HG02981 (cell line): ENCODE measurements at regions not wholly inside any gene's neighbourhood (a gene's known extent, or its start where the extent isn't known, plus 50 kb on each side); places are given as distances from the start of the nearest gene placed in this dataset.

Experiments used
- ATAC-seq: cut with Tn5 transposase; IDR thresholded peaks from one replicate; pipeline ENCODE4 v1.9.1; 2021; ENCODE audit warnings: mild to moderate bottlenecking, moderate library complexity; ENCODE audit not compliant: unreplicated experiment

- no peak for ATAC-seq
Measured at GRCh38 chr1:34328281-34328799, 151.6 kb downstream of the C1orf94 start.

- no peak for ATAC-seq
Measured at GRCh38 chr1:34330061-34330460, 153.4 kb downstream of the C1orf94 start.

DNA sequence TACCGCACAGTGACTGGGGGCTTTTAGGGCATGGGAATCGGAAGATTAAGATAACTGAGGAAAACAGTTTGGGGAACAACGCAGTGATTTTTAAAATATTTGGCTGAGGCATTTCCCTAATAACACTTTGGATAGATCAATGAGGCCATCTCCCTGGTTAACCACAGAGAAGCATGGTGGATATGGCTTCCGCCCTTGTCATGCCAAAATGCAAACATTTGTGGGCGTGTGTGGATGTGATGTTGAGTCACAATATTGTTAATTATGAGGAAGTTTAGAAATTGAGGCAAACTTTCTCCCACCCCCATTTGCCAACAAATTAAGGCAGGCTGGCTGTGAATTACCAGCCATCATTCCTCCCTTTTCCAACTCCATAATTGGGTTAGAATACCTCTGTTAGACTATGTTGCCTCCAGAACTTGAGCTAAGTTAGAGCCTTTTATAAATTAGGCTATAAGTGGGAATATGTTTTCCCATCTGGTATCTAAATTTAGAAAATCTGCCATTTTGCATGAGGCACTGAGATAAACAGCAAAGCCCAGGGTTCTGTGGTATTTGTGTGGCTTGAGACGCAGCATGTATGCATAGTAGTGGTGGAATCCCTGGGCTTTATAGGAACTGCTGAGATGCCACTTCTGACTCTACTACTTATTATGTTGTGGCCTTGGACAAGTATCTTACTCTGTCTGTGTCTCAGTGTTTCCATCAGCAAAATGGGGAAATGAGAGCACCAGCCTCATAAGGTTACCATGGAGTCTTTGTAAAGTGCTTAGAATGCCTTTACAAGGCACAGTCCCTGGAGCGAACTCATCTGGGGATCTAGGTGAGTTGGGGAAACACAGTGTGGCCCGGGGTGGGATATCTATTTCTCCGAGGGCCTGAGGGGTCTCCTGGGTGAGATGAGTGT is 154.6 kb downstream of the C1orf94 start:
- no peak for ATAC-seq

GRCh38 chr1:34332996-34333395 is 156.3 kb downstream of the C1orf94 start:
- no peak for ATAC-seq

GRCh38 chr1:34338871-34339270 is 162.2 kb downstream of the C1orf94 start:
- ATAC-seq = no peak

GRCh38 chr1:34341896-34342295 is 165.2 kb downstream of the C1orf94 start:
- no peak for ATAC-seq

- no peak for ATAC-seq
Measured at GRCh38 chr1:34342334-34342733, 165.6 kb downstream of the C1orf94 start.

DNA sequence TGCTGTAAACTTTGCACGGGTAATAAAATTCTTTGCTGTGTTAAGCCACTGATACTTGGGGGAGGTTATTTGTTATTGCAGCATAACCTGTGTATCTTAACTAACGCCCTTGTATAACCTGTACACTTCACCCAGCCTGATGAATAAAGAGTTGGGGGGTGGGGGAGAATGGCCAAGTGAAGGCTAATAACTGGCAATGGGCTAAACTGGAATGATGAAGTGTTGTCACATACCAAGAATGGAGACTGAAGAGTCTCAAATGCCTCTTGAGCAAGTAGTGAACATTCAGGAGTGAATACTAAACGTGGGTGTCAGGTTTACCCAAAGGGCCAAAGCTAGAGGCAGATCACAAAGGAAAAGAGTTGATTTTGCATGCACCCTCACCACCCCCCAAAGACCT is 169.4 kb downstream of the C1orf94 start:
- no peak for ATAC-seq

DNA sequence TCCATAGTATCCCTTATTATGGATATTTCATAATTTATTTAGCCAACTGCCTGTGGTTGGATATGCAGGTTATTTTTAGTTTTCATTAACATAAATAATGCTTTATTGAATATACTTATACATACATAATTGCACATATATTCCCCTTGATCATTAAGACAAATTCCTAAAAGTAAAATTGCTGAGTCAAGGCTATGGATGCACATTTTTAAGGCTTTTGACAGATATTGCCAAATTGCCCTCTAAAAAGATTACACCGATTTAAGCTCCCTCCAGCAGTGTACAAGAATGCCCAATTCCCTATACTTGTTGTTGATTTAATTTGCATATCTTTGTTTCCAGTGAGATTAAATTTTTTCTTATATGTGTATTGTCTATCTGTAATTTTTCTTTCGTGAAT is 176.7 kb downstream of the C1orf94 start:
- no peak for ATAC-seq

DNA sequence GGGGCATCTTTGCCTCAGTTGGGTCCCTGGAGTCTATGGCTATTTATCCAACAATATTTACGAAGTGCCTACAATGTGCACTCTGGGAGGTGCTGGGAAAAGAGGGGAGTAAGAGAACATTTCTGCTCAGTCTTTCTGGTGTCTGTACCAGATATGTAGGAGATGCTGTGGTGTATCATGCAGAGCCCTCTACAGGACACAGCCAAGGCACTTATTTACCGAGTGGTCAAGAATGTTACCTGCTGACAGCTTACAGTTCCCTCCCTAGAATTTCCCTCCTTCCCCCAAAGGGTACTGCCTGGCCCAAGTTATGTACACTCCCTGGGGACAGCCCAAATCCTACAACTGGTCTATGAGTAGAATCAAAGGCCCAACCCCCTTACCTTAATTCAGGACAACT is 177.7 kb downstream of the C1orf94 start:
- ATAC-seq = no peak

DNA sequence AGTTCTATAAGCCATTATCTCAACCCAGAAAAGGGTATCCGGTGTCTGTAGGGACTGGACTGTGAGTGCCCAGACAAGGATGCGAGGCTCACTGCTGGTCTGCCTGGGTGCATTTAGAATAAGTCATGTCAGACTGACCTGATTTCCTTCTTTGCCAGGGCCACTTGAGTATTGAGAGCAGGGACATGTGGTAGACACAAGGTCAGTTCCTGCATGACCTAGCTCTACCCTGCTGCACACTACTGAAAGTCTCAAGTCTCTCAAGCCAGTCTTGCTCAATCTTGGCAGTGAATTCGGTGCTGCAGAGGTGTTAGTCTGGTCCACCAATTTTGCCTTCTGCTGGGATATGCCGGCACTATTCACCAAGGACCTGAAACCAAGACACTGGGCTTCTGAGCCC is 180.1 kb downstream of the C1orf94 start:
- no peak for ATAC-seq

DNA sequence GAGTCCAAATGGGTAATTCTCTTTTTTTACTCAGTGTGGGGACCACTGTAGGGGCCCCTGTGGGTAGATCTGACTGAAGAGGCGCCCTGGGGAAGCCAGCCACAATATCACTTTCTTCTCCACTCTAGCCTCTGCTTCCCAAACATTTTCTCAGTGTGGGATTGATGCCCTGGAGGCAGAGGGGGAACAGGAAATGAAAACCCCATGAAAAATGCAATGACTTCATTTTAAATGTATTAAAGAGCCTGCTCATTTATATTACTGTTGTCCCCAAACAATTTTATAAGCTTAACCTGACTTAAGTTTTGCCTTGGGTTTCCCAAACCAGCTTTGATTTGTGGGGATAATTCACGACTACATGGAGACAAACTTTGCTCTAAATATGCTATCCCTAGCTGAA is 181.9 kb downstream of the C1orf94 start:
- no peak for ATAC-seq

- ATAC-seq = no peak
Measured at GRCh38 chr1:34359411-34359810, 182.7 kb downstream of the C1orf94 start.

- peak; percentile 55 for ATAC-seq
Measured at GRCh38 chr1:34360574-34360973, 183.9 kb downstream of the C1orf94 start.

DNA sequence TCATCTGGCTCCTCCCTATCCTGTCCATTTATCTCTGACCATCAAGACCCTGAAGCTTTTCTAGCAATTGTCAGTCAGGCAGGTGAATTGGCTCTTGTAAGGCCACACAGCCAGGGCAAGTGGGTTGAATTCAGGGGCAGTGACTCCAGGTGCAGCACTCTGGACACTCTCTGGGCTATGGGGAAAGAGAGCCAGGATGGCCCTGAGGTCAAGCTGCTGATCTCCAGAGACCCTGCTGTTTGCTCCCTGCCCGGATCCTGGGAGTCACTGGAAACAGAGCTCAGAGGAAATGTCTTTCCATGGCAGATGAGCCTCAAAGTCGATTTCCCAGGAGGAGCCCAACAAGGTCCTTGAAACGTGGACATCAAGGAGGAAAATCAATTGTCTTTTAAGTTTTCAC is 184.4 kb downstream of the C1orf94 start:
- ATAC-seq = no peak

DNA sequence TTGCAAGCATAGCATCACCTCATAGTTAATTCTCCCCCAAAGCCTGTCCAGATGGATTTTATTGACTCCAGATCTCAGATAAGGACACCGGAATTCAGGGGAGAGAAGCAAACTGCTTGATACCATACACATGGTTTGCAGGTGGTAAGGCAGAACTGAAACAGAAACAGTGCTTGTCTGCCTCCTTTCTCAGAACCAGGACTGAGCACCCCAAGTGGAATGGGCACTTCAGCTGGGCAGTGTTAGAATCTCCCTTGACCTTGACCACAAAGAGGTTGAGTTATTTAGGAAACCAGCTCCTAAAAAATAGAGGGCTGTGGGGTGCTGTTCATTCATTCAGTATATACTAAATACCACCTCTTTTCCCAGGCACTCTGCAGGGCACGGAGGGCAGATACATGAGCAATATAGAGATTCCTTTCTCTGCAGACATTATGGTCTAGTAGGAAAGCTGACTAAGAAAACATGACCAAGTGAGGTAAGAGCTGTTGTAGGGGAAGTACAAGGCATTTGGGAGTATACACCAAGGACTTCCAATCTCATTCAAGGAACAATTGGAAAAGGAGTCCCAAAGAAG is 185.2 kb downstream of the C1orf94 start:
- no peak for ATAC-seq

- no peak for ATAC-seq
Measured at GRCh38 chr1:34362949-34363348, 186.2 kb downstream of the C1orf94 start.

GRCh38 chr1:34363447-34363846 is 186.7 kb downstream of the C1orf94 start:
- no peak for ATAC-seq

GRCh38 chr1:34363915-34364314 is 187.2 kb downstream of the C1orf94 start:
- ATAC-seq = no peak

DNA sequence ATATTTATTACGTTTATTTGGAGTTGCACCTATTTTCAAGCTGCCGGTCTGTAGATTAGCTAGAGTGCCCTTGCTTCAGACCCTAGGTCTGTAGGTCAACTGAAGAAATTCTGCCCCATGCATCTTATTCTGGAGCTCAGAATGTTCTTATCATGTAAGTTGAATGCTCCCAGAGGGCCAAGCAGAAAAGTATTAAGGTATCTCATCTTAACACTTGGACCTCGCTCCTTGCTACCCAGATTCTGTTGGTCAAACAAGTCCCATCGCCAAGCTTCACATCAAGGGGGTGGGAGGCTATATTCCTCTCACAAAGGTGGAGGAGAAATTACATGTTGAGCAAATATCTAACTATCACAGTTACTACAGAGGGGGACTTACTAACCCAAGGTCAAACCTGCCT is 187.7 kb downstream of the C1orf94 start:
- no peak for ATAC-seq

DNA sequence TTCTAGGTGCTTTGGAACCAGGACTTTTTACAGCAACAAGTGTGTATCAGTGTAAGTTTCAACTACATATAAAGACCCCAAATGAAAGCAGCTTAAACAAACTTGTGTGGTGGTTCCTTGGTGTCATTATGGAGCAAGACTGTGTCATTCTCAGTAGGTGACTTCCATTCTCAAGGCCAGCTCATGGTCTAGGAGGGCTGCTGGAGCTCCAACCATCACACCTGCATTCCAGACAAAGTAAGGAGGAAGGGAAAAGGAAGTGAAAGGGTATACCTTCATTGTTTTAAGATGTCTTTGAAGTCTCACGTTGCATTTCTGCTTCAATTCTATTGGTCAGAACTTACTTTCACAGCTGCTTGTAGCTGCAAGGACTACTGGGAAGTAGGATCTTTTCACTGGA is 188.6 kb downstream of the C1orf94 start:
- ATAC-seq = no peak

- ATAC-seq = no peak
Measured at GRCh38 chr1:34366875-34367624, 190.3 kb downstream of the C1orf94 start.
